GM19240 (cell line): ENCODE measurements at regions not wholly inside any gene's neighbourhood (a gene's known extent, or its start where the extent isn't known, plus 50 kb on each side); places are given as distances from the start of the nearest gene placed in this dataset.

Source experiments
- DNase-seq: peaks from one replicate; pipeline ENCODE4 v3.0.0; 2011; ENCODE audit warnings: low spot score; ENCODE audit not compliant: insufficient read length

DNA sequence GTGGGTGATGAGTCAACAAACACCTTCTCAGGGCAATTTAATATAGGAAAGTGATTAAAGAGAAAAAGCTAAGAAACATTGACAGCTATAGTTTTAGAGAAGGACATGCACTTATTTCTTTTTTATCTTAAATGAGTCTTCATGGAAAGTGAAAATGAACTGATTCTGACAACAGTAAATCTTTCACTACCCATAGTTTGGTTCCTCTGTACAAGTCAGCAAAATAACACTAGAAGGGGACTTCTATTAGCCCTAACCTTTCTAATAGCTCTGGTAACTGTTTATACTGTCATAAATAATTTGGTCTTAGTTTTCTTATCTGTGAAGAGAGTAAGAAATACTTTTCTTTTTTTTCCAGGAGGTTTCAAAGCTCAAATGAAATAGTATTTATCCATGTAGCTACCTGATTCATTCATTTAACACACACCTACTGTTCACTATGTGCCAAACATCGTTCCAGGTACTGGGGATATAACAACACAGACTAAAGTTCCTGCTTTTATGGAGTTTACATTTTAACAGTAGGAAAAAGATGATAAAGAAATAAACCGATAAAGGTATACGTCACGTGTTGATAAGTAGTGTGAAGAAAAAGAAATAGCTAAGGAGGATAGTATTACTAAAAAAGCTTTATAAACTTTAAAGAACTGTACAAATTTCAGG, 148.2 kb downstream of the PCSK1 start:
- no peak for DNase-seq

DNA sequence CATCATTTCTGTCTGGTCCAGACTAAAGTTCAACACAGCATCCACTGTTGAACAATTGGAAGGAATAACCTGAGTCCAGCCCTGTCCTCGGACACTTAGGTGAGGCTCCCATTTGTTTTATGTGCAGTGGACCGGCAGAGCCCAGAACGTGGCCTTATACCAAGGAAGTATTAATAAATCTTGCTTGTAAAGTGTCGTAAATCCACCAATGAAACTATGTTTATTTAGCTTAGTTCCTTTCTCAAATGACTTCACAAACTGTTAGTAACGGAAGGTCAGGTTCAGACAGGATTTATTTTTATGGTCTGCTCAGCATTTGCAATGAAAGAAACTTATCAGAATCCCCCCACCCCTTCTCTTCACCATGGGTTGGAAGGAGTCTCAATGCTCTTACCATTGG, 149.5 kb downstream of the PCSK1 start:
- no peak for DNase-seq

DNA sequence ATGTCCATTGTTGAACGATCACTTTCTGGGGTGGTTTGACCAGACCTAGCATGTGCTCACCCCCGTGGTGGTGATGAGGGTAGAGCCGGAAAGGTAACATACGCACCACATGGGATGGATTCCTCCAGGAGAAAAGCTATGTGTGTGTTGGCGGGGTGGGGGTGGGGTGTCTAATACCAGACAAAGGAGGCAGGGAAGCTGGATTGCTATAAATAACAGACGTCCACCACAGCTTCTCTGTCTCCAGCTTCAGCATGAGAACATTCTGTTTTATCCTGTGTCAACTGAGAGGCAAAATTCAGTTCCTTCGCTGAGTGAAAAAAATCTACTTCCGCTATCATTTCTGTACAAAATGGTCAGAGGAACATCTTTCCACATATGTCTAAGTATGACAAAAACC, 151.0 kb downstream of the PCSK1 start:
- no peak for DNase-seq

DNA sequence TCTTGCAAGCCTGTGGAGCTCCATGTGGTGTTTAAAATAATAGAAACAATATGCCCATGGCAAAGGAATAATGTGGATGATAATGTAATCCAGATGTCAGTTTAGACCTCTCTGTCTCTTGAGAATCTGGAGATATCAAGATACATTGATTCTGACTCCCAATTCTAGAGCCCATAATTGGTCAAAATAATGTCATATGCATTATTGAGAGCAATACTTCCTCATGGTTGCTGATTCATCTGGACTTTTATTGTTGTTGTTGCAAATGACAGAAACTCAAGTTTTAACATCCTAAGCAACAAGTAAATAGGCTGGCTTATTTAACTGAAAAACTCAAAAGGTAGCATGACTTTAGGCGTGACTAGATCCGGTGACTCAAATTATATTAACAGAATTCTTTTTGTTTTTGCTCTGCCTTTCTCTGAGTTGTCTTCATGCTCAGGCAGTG, 152.1 kb downstream of the PCSK1 start:
- DNase-seq: no peak

DNA sequence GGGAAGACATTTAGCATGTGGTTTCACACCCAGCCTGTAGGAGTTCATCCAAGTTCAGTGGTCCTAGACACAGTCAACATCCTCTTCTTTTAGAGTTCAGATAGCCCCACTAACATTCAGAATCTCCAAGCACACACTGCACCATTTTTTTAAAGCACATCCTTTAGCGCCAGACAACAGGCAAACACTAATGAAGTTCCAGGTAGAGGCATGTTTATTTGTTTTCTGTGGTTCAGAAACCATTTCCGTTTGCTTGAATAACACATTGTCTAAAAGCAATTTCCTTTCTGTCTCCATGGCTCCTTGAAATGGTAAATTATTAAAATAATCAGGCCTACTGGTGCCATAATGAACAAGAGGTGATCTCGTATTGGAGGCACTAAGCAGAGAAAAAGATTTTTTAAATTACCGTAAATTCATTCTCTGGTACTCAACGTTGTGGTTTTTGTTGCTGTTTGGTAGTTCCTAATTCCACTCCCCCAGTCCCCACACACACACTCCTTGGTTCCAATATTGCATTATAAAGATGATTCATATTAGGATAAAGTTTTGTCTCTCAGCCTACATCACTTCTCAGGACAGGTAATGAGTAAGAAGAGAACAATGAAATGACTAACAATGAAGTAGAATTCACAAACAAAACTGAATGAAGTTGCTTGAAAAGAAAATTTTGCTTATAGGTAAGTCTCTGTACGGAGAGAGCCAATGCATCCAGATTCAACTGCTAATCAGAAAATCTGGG, 153.1 kb downstream of the PCSK1 start:
- no peak for DNase-seq

DNA sequence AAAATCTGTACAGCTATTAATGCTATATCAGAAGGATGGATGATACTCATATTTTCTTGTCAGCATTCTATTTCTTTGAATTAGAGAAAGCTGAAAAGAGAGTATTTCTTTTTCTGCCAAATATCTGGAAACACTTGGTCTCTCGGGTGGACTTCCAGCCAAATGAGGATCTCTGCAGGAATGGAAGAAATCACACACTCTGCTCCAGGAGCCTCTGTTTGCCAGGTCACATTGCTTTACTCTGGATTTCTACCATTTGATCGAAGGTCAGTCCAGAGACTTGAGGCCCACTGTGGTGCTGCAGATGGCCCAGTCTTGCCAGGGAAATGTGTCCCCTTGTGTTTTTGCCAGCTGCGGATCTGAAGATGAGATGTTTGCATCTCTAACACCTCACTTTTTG, 154.1 kb downstream of the PCSK1 start:
- DNase-seq: no peak

DNA sequence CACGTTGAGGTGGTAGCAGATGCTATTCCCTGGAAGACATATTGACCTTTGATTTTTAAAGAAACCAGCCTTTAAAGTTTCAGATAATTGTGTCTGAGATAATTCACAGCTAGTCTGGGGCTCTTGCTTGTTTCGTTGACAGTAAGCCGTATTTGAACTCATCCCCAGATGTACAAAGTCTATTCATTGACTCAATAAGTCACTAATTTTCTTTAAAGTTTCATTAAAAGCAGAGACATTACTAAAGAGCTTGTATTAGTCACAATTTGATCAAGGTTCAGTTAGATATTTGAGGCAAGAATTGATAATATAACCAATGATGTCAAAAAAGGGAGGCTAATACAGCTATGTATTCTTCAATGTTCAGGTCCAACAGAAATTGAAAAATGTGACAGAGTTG, 158.0 kb downstream of the PCSK1 start:
- DNase-seq: no peak

DNA sequence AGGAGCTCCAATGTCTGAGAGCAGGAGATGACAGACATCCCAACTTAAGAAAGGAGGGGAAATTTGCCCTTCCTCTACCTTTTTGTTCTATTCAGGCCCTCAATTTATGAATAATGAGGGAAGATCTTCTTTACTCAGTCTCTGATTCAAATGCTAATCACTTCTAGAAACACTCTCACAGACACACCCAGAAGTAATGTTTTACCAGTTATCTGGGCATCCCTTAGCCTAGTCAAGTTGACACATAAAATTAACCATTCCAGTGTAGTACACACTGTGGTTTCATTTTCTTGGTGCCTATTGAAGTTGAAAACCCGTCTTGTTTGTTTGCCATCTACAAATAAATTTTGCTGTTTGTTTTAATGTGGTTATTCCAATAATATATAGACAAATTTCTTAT, 167.6 kb downstream of the PCSK1 start:
- no peak for DNase-seq

DNA sequence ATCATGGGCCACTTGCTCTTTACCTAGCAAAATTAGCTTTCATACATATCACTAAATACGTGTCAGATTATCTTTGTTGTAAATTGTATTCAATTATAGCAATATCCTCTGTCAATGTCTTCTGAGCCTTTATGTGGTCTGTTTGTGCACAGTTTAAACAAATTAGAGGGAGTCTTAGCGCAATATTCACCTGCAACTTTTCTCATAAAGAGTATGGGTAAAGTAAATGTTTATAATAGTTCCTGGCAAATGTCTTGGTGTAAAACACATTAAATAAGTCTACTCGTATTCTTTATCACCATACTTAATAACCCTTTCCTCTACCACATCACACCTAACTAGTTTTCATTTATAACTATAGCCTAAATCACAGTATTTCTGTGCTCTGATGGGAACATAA, 169.0 kb downstream of the PCSK1 start:
- DNase-seq: no peak

DNA sequence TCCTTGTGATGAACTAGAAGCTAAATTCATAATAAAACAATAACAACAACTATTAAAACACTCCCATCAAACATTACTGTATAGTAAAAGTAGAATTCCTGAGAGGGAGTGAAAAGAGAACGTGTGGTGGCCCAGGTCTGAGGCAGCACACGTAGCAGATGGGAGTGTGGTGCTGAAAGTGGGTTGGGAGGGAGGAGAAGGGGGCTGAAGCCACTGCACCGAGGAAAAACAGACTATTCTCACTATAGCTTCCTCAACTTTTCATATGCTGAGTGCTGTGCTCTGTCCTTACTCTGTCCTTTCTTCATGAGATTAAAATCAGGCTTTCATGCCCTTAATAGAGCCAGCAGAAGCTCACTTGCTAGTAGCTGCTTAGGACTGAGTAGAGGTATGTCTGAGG, 170.9 kb downstream of the PCSK1 start:
- no peak for DNase-seq

DNA sequence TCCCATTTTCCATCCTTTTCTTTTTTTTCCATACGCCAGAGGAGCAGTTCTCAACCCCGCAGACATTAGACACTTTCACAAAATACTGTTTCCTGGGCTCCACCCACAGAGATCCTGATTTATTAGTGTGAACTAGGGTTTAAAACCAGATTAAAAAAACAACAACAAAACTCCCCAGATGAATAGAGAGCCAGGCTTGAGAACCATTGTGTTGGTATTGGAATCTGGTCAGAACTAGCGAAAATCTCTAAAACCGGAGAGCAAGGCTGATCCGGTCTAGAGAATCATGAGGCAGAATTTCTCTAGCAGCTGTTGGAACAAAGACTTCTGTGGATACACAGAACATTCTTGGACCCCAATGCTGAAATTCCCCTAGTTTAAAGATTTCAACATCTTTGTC, 173.0 kb downstream of the PCSK1 start:
- no peak for DNase-seq

DNA sequence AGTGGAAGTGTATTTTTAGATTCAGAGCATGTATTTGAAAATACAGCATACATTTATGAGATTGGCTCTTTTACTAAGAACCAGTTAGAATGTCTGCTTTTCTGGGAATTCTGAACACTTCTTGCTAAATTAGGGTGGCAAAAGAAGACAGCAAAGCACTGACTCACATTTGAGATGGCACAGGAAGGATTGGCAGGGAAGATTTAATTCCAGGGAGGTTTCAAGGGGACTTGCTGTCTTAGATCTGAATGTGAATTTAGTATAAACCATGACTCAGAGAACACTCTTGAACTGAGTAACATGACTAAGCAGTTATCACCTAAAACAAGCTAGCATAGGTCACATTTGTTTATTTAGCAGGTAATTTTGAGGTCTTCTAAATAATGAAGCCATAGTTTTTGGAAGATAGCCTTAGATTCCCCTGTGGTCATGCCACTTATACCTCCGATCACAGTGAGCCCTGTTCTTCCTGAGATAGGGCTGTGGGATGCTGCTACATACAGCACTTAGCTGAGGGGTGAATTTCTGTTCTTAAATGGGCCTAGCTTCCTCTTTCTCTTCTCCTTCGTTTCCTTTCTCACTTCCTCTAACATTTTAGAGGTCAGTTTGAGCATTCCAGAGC, 173.8 kb downstream of the PCSK1 start:
- DNase-seq: no peak

DNA sequence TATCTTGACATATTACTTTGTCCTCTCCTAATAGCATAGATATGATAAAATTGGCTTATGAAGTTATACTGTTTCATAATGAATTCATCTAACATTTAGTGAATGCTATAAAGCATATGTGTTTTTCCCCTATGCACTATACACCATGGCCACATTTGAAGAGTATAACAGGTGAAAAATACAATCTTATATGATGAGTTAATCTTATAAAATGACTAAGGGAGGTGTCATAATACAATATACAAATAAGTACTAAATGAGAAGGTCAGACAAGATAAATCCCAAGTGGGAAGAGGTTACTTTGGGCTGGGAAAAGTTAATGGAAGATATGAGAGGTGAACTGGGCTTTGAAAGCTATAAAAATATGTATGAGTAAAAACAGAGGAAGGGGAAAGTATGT, 174.4 kb downstream of the PCSK1 start:
- DNase-seq: no peak

DNA sequence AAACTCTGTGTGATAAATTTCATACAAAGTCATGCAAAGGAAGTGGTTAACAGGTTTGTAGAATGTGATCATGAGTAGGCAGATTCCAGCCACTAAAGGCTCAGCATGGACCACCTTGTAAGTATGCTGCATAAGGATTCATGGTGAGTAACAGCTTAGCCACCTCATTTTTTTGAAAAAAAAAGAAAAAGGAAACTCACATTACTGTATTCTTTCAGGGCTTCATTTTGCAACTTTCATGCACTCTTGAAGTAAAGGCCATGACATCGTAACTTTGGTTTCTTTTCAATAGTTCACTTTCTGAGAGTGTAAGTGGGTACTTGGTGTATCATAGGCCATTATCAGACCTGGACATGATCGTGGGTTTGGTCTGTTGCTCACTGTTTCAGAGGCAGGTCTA, 175.1 kb downstream of the PCSK1 start:
- no peak for DNase-seq

DNA sequence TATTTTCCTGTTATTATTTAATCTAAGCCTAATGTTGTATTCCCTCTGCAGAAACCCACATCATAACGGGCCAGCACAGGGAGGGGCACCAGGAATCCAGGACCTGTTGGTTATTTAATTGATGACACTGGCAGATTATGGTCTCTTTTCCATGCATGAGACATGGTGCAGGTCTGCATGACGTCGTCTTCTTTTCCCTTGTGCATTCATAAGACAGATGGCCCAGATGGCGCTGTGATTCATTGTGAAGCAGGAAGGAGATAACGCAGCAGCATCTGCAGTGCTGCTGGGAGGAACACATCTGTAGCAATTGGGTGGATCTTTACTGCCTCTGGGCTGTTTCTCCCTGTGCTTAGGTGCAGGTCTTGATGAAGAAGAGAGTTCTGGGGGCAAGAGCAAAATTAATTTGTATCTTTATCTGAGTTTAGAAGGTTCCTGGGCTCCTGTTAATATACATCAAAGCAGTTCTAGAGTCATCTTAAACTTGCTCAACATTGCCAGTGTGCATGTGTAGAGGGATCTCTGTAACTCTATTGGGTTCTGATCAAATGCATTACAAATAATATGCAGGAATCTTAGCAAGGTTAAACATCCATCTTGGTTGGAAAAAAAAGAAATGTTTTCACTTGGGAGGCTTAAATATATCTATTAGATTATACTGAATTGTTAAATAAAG, 176.1 kb downstream of the PCSK1 start:
- no peak for DNase-seq

DNA sequence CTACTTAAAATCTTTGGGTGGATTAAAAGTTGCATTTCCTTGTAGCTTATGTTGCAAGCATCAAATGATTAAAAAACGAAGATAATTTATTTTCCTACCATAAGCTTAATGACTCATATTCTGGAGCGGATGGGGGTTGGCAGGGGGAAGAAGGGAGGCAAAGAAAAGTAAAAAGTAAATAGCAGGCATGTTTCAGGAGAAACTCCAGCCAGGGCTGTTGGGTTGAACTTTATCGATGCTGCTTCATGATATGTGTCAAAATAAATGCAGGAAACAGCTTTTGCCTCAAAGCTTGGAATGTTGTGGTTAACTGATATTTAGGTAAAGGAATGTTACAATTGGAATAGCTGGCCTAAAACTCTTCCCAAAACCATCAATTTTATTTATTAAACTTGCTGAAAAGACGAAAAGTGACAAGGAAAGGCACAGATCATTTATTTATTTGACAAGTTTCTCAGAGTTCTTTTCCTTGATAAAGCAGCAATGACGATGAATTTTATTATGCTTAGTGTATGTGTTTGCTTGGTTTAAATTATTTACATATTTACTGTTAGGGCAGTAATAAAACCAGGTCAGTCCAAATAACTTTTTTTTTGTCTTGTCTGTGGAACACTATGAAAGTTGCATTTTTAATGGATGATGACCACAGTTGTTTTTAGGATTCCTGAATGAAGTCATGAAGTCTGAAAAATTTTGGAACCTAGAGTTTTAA, 177.9 kb downstream of the PCSK1 start:
- DNase-seq: no peak

DNA sequence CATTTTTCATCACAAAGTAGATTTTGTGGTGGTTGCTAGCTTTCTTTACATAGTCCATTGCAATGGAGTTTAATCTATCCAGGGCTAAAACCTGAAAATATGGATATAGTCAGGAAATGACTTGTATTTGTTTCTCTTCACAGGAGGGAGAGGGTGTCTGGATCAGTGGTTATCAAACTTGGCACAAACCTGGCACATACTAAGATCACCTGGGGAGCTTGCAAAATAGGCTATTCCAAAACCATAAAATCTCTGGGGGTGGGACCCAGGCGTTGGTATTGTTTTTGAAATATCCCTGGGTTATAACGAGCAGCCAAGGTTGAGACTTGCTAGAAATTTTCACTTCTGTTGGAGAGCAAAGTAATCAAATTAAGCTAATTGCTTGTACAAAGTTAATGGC, 179.9 kb downstream of the PCSK1 start:
- no peak for DNase-seq

DNA sequence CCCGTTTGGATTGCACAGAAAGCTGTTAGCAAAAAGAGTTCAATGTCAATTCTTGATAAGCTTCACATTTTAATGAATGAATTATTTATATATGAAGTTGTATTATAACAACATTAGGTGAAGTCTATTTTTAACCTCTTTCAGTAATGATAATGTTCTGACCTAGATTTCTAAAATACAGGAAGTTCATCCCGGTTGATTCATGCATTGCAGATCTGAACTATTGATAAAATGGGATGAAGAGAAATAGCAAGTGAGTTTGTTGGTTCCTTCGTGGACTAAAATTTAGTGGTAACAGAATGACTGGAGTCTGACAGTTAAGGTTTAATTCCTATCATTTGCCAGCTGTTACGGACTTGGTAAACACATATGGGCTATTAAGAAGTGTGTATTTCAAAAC, 180.5 kb downstream of the PCSK1 start:
- DNase-seq: no peak

DNA sequence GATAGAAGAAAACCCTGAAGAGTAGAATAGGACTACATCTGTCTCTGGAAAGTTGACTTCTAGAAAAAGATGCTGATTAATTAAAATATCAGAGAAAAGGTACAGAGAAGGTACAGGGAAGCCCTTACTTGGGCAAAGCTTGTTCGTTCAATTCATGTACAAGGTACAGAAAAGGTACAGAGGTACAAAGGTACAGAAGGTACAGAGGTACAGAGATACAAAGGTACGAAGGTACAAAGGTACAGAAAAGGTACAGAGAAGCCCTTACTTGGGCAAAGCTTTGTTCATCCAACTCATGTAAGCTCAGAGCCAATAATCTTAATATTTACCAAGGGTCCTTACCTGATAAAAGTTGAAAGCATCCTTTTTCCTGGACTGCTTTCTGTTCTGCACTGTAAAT, 182.3 kb downstream of the PCSK1 start:
- no peak for DNase-seq

DNA sequence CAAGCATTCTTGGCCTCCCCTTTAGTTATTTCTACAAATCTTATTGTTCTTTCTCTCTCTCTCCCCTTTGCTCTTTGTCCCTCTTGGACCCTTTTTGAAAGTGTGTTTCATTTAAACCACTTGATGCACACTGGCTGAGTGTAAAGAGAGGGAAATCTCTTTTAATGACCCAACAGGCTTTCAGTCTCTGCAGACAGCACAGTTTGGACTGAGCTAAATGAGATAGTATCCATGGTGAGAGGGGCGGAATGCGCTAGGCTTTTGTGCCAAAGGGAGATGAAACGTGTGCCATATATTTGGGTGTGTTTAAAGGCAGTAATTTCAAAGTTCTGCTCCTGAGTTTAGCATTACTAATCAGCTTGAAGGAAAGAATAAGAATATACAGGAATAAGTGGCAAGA, 184.9 kb downstream of the PCSK1 start:
- no peak for DNase-seq

DNA sequence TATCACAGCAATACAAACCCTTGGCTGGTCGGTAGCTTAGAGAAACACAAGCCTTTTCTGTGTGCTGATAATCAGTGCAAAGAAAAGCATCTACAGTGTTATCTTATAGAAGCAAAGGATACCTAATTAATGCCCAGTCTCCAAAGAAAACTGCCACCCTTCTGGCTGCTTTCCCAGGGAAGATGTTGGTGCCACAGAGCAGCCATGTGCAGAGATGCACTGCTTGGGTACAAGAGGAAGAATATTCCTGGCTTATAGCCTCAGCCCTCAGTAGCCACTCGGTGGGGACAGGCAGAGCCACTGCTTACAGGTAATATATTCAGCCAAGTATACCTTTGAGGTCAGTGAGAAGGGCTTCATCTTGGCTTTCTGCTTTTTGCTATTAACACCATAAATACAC, 185.3 kb downstream of the PCSK1 start:
- no peak for DNase-seq
